ENCODE measurements at regions not wholly inside any gene's neighbourhood (a gene's known extent, or its start where the extent isn't known, plus 50 kb on each side); places are given as distances from the start of the nearest gene placed in this dataset.

DNA sequence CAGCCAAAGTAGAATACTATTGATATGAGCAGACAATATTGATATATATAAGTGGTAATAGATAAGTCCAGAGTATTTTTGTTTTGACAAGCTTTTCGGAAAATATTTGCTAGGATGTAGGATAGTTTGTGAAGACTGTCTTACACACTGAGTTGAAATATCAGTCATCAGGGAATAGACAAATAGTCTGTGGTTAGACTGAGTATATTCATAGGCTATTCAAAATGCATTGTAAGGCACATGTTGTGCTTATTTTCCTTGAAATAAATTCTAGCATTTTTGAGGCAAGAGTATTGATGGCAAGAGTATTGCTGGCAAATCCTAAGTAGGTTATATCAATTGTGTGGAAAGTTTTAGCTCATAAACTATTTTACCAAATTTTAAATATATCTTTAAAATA is 201.1 kb downstream of the LRIG3 start:
- TF ChIP-seq, protein P1, sequence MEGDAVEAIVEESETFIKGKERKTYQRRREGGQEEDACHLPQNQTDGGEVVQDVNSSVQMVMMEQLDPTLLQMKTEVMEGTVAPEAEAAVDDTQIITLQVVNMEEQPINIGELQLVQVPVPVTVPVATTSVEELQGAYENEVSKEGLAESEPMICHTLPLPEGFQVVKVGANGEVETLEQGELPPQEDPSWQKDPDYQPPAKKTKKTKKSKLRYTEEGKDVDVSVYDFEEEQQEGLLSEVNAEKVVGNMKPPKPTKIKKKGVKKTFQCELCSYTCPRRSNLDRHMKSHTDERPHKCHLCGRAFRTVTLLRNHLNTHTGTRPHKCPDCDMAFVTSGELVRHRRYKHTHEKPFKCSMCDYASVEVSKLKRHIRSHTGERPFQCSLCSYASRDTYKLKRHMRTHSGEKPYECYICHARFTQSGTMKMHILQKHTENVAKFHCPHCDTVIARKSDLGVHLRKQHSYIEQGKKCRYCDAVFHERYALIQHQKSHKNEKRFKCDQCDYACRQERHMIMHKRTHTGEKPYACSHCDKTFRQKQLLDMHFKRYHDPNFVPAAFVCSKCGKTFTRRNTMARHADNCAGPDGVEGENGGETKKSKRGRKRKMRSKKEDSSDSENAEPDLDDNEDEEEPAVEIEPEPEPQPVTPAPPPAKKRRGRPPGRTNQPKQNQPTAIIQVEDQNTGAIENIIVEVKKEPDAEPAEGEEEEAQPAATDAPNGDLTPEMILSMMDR (conservative IDR thresholded peaks at IDR 0.05; ENCODE audit: low read depth, low read length) = no peak
- TF ChIP-seq EZH2 (IDR thresholded peaks at IDR 0.05; ENCODE audit: low read length, unreplicated experiment) = no peak
- no peak for TF ChIP-seq EZH2phosphoT487 (IDR thresholded peaks at IDR 0.05; ENCODE audit: borderline replicate concordance, low read length)
